ENCODE measurements at regions not wholly inside any gene's neighbourhood (a gene's known extent, or its start where the extent isn't known, plus 50 kb on each side); places are given as distances from the start of the nearest gene placed in this dataset.

- Mint-ChIP-seq H3K27ac (ENCODE audit: unreplicated experiment) (no peak overlapping the region), H3K9me3 (ENCODE audit: low read depth, unreplicated experiment) (peaks cover 6% of the 10 kb centered on the region), H3K4me3 (ENCODE audit: low read depth, unreplicated experiment) (no peak overlapping the region), H3K4me1 (ENCODE audit: low read depth, unreplicated experiment) (no peaks in the 10 kb centered on the region), H3K27me3 (ENCODE audit: unreplicated experiment) (no peaks in the 10 kb centered on the region), H3K36me3 (ENCODE audit: insufficient read depth, unreplicated experiment) (no peaks in the 10 kb centered on the region)
- no peak for DNase-seq
- CTCF ChIA-PET, result no interaction called here
- intact Hi-C loops (cut with micrococcal nuclease; ENCODE audit: unreplicated experiment), result no loop called here
- TF ChIP-seq CTCF (IDR thresholded peaks at IDR 0.05; ENCODE audit: unreplicated experiment), result no peak
- no TSS peak for BruUV-seq (replicated peaks)
Observed at GRCh38 chr5:15376088-15376487, 123.9 kb upstream of the FBXL7 start.

GRCh38 chr5:15375559-15375958 is 124.4 kb upstream of the FBXL7 start:
- no peak for TF ChIP-seq CTCF (IDR thresholded peaks at IDR 0.05; ENCODE audit: unreplicated experiment)
- Mint-ChIP-seq H3K27ac (ENCODE audit: unreplicated experiment) (no peak overlapping the region), H3K4me1 (ENCODE audit: low read depth, unreplicated experiment) (no peaks in the 10 kb centered on the region), H3K27me3 (ENCODE audit: unreplicated experiment) (no peaks in the 10 kb centered on the region), H3K36me3 (ENCODE audit: insufficient read depth, unreplicated experiment) (no peaks in the 10 kb centered on the region), H3K4me3 (ENCODE audit: low read depth, unreplicated experiment) (no peak overlapping the region), H3K9me3 (ENCODE audit: low read depth, unreplicated experiment) (peaks cover 8% of the 10 kb centered on the region)
- BruUV-seq (replicated peaks), result no TSS peak
- DNase-seq, result no peak
- CTCF ChIA-PET, result no interaction called here
- intact Hi-C loops (cut with micrococcal nuclease; ENCODE audit: unreplicated experiment), result no loop called here

DNA sequence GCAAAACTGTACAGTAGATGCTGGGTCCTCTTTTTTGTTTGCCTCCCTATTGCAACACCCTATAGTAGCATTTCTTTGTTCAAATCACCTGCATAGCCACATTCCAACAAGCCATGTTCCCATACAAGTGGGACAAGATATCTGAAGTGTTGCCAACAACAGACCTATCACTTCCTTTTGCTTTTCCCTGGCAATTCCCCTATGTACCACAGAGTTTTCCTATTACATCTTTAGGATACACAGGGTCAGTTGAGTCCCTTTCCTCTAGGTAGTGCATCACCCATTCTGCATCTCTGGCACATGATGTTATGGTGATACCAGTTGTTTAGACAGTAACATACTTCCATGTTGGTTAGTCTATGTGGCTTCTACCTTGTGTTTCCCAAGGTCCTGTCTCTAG is 125.1 kb upstream of the FBXL7 start:
- TF ChIP-seq CTCF (IDR thresholded peaks at IDR 0.05; ENCODE audit: unreplicated experiment), result no peak
- H3K27me3 Mint-ChIP-seq (ENCODE audit: unreplicated experiment), result no peaks in the 10 kb centered on the region
- no TSS peak for BruUV-seq (replicated peaks)
- intact Hi-C loops (cut with micrococcal nuclease; ENCODE audit: unreplicated experiment), result no loop called here
- DNase-seq, result no peak
- H3K4me1 Mint-ChIP-seq (ENCODE audit: low read depth, unreplicated experiment), result no peaks in the 10 kb centered on the region
- CTCF ChIA-PET, result interaction anchor here (0.6 kb wide), 1 partner anchor 1060 kb away, joined by 4 read pairs; no protein-coding TSS in a partner anchor
- H3K4me3 Mint-ChIP-seq (ENCODE audit: low read depth, unreplicated experiment), result no peak overlapping the region
- no peaks in the 10 kb centered on the region for H3K36me3 Mint-ChIP-seq (ENCODE audit: insufficient read depth, unreplicated experiment)
- peaks cover 5% of the 10 kb centered on the region for H3K9me3 Mint-ChIP-seq (ENCODE audit: low read depth, unreplicated experiment)
- H3K27ac Mint-ChIP-seq (ENCODE audit: unreplicated experiment), result no peak overlapping the region

DNA sequence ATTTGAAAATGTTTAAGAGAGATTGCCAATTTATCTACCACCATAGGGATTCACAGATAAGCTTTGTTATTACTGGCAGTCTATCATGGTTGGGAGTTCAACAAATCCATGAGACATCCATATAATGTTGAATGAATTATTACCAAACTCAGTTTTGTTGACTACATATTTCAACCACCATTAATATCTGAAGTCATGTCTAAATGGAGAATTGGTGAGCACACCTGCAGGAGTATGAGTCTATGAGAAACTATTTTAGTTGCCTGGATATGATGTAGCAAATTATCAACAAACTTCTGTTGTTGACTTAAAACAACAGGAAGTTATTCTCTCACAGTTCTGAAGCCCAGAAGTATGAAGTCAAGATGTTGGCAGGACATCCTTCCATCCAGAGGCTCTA is 126.8 kb upstream of the FBXL7 start:
- peaks cover 5% of the 10 kb centered on the region for H3K9me3 Mint-ChIP-seq (ENCODE audit: low read depth, unreplicated experiment)

More for the DNA sequence above, 126.8 kb upstream of the FBXL7 start:
- no peaks in the 10 kb centered on the region for H3K36me3 Mint-ChIP-seq (ENCODE audit: insufficient read depth, unreplicated experiment)
- CTCF ChIA-PET, result no interaction called here
- H3K4me3 Mint-ChIP-seq (ENCODE audit: low read depth, unreplicated experiment), result no peak overlapping the region
- H3K27me3 Mint-ChIP-seq (ENCODE audit: unreplicated experiment), result no peaks in the 10 kb centered on the region
- TF ChIP-seq CTCF (IDR thresholded peaks at IDR 0.05; ENCODE audit: unreplicated experiment), result no peak
- no peak for DNase-seq
- no TSS peak for BruUV-seq (replicated peaks)
- intact Hi-C loops (cut with micrococcal nuclease; ENCODE audit: unreplicated experiment), result no loop called here
- no peaks in the 10 kb centered on the region for H3K4me1 Mint-ChIP-seq (ENCODE audit: low read depth, unreplicated experiment)
- no peak overlapping the region for H3K27ac Mint-ChIP-seq (ENCODE audit: unreplicated experiment)

Measured in Calu3 (cell line).